ENCODE measurements at regions not wholly inside any gene's neighbourhood (a gene's known extent, or its start where the extent isn't known, plus 50 kb on each side); places are given as distances from the start of the nearest gene placed in this dataset.
A peak's percentile ranks its signal among the peaks of the same experiment; 100 is the strongest.

DNA sequence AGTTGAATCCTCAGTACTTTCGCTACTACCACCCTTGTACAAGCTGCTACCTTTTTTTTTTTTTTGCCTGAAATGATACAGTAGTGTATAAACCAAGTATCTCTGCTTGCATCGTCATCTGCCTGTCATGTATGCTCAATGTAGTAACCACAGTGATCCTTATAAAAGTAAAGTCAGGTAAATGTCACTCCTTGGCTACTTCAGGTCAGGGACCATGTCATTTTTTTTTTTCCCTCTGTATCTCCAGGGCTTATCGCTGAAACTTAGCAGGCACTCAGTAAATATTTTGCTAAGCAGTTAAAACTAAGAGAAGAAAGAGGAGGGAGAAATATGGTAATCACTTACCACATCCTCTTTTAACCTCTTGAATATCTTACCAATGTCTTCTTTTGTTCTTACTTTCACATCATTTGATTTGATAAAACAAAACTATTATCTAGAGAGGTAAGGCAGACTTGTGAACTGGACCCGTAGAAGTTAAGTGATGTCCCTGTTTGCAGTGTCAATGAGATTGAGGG is 96.8 kb upstream of the KLF12 start:
- no peak for DNase-seq (ENCODE audit: low read depth)

DNA sequence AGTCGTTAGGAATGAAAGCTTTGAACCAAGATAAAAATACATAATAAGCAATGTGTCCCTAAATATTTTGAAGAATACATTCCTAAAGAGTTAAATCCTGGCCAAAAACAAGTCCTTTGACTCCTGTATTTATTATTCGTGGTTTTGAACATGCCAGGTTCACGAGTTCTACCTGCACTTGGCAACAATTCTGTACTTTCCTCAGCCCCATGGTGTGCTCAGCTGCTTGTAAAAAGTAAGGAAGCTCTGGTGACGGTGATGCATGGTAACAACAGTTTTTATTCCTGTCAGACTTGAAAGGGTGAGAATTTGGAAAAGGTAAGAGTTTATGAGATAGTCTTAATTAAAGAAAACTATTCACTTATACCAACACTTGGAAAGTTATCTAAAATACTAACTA is 95.0 kb upstream of the KLF12 start:
- no peak for DNase-seq (ENCODE audit: low read depth)

DNA sequence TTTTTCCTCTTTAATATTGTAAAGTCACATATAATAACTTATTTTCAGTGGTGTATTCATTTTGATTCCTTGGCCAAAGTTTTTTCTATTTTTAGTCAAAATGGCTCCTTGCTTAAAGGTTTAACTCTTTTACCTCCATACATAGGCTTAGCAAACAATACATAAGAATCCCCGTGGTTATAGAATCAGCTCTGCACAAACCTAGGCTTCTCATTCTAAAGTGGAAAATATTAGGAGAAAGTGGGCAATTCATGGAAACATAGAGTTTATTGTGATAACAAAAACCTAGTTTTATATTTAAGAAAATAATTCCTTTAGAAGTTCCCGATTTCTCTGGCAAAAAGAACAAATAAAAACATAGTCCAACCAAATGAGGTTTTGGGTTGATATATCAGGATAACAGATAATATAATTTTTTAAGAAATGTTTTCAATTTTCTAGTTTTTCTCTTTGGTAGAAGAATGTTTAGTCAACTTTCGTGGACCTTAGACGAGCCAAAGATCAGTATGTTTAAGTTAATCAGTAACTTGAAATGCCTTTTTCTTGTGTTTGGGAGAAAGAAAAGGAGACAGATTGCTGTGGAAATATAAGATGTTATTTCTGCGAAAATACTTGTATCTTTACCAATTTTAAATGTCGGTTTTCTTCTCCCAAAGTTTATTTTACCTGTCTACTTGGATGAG is 93.4 kb upstream of the KLF12 start:
- no peak for DNase-seq (ENCODE audit: low read depth)

DNA sequence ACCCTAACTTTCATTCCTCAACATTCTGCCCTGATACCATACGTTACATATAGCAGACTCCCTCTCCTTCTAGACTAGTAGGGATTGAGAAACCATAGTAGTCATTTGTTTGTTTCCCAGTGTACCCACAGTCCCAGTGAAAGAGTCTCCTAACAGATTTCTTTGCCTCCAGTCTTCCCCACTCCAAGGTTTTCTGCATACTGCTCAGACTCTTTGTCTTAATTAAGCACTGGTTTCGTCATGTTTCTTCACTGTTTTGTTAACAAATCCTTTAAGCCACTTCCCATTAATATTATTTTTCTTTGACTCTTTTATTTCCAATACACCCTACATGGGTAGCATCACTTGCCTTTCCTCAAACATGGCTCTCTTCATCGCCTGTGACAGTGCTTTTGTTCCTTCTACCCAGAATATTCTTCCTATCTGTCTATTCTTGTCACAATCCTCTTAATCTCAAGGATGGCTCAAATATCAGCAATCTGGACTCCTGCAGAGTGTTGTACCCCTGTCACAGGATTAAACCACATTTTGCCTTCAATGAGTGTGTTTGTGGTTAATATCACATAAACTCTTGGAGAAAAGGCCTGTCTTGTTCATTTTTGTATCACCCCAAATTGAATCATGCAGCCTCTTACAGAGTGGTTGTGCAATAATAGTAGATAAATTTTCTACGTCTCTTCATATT is 92.7 kb upstream of the KLF12 start:
- no peak for DNase-seq (ENCODE audit: low read depth)

DNA sequence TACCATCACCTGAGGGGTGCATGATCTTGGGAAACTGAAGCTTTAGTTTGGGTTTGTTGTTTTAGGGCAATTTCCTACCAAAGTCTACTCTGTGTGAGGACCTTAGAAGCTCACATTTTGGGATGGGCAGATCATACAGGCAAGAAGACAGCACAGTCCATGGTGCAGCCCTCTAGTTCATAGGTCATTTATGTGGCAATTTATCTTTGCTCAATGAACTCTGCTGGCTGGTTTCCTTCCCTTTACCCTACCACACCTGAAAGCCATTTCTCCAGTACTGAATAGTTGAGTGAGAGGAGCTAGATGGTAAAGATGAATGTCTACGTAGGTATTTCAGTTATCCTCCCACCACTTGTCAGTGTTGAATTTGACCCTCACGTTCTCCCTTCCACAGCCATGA is 87.5 kb upstream of the KLF12 start:
- no peak for DNase-seq (ENCODE audit: low read depth)

DNA sequence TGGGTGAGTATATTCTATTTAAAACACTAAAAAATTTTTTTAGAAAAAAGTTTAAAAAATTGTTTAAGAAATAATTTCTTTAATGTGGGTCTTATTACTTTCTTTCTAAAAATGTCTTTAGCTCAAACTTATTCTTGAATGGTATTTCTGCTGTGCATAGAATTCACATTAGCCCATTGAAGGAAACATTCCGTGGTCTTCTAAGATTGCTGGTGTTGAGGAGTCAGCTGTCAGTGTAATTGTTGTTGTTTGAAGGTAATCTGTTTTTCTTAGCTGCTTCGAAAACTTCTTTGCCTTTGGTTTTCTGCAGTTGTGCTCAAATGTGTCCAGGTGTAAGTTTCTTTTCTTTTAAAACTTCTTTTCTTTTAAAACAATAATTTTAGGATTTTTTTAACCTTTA is 85.4 kb upstream of the KLF12 start:
- no peak for DNase-seq (ENCODE audit: low read depth)

DNA sequence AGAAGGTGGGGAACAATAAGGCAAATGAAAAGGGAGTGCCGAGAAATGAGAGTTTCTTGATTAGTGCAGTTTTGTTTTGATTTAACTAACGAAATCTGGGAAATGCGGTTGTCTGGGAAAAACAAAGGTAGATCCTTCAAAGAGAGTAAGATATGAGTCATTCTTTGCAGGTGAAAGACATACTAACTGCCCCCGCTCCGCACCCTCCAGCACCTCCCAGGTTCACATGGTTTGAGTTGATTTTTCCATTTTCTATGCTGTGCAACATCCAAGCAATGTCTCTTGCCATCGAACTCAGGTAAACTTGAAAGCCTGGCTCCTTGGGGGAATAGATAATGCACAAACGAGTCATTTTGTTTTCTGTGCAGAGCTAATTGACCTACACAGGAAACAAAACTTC is 84.1 kb upstream of the KLF12 start:
- DNase-seq (ENCODE audit: low read depth) = no peak

DNA sequence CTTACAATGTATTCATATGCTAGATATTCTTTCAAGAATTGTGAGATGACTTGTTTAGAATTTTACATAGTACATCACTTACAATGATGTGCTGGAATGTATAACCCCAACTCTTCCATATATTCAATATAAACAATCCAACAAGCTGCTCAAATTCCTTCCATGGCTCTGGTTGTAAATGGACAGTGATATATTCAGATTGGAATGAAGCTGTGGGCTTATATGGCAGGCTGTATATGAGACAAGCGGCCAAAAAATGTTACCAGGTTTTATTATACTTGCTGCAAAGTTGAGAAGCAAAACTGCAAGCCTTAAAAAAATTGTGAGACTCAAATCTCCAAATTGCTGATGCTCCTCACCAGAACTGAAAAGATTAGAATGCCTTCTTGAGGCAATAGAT is 83.6 kb upstream of the KLF12 start:
- peak; percentile 69 for DNase-seq (ENCODE audit: low read depth)

DNA sequence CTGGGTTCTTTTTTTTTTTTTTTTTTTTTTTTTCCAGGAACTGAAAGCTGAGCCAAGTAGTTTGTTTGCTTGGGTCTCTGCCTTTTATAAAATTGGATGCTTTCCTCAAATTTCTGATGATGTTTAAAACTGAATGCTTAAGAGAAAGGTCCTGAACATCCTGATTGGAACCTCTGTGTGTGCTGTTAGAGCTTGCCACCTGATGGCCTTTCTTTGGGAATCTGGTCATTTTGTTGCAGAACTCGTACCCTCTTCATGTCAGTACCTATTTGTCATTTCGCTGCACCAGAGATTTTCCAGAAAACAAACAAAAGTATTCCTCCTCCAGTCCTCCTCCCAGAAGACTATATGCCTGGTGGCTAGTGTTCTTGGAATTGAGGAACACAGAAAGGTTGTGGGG is 81.2 kb upstream of the KLF12 start:
- no peak for DNase-seq (ENCODE audit: low read depth)

DNA sequence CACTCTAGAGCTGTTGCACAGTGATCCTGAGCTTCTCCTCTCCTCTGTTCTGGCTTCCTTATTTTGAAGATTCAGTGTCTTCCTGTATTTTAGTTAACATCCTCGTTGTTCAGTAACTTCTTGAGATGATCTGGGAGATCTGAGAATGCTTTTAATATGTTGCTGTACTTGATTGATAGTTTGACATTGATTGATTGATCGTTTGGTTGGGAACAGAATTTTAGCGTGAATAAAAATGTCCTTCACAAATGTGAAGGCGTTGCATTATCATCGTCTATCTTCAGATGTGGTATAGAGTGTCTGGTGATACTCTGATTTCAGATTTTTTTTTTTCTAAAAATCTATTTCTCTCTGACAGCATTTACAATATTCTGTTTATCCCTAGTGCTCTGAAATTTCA is 80.1 kb upstream of the KLF12 start:
- no peak for DNase-seq (ENCODE audit: low read depth)

DNA sequence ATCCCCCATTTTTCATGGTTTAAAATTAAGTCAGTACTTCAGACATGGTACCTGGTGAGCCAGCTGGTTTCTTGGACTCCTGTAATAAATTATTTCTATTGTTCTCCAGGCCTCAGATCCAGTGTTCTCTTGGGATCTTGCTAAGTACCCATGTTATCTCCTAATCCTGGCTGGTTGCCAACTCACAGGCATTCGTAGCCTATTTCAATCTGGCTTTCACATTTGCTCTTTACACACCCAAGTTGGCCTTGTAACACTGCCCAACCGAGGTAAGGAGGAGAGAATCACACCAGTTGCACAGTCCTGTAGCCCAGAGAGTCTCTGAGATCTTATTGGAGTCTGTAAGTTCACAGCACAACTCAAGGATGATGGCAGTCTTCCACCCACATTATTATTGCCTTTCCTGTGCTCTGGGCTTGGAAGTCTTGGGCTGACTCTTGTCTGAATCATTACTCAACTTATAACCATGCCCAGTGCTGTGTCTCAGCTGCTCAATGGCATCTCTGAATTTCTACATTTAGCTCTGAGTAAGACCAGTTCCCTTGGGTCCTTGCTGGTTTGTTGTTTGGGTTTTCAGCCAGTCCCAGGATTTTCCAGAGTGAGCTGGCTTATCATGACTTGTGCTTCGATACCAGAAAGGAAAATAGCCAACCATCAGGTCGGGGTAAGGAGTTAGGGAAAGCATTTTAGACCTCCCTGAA is 76.6 kb upstream of the KLF12 start:
- peak; percentile 97 for DNase-seq (ENCODE audit: low read depth)

DNA sequence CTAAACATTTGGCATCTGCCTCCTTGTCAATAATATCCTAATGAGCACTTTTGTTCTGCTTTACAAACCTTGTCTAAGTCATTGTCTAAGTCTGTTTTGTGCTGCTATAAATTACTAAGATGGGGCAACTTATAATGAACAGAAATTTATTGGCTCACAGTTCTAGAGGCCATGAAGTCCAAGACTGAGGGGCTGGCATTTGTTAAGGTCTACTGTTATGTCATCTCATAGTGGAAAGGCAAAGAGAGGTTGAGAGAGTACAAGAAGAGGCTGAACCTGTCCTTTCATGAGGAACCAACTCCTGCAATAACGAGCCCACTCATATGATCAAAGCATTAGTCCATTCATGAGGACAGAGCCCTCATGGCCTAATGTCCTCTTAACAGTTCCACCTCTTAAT is 72.7 kb upstream of the KLF12 start:
- DNase-seq (ENCODE audit: low read depth) = no peak

DNA sequence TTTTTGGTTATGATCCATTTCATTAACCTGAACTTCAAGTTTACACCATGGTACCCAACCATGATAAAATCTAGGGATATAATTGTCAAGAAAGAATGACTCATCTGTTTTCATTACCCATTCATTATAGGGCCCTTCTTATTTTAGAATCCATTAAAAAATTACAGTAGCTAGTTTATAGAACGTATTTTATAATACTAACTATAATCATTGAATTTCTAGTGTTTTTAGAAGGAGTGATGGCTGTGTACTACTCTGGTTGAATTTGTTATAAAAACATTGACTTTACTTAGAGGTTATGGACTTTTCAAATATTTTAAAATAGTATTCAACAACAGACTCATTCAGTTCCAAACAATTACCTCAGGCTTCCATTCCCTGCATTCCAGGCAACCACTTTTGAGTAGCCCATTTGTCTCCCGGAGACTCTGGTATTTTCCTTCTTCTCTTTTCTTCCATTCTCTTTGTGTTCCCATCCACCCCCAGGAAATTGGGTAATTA is 71.9 kb upstream of the KLF12 start:
- peak; percentile 74 for DNase-seq (ENCODE audit: low read depth)

DNA sequence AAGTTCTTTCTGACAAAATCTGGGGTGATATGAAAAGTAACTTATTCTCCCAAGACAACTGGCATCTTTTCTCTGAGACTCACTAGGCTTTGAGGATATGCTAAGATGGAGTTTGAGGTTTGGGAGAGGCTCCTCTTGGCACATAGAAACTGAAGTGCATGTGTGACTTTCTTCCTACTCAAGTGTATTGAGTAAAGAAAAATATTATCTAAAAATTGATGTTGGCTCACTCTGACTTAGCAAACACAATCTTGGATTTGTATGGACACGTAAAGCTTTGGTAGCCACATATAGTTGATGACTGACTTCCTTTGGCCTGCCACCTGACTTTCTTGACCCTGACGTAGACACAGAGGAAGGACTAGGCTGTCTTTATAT is 71.1 kb upstream of the KLF12 start:
- DNase-seq (ENCODE audit: low read depth) = no peak

DNA sequence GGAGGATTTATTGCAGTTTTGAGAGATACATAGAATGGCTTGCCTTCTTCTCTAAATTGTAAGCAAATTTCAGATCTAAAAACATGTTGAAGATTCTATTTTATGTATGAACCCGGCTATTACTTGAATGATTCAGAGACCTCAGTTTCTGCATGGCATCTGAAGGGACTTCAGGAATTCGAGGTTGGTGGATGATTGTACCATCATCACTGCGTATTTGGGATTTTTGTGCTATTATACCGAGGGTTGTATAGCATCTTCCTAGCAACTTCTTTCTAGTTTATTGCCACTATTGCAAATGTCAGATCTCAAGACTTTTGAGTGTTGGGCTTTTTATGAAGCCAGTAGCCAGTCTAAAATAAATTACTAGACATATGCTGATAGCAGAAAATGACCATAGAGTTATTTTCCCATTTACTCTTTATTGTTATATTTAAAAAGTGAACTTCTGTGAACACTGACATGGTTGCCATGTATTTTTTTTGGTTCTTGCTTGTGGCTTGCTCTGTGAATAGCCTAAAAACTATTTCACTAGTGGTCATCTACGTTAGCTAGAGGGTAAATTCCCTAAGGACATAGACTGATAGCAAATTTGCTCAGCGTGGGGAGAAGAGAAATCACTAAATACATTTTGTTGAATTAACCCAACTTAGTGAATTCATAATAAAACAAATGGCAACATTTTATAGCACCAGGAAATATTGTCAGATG is 70.6 kb upstream of the KLF12 start:
- DNase-seq (ENCODE audit: low read depth) = no peak

DNA sequence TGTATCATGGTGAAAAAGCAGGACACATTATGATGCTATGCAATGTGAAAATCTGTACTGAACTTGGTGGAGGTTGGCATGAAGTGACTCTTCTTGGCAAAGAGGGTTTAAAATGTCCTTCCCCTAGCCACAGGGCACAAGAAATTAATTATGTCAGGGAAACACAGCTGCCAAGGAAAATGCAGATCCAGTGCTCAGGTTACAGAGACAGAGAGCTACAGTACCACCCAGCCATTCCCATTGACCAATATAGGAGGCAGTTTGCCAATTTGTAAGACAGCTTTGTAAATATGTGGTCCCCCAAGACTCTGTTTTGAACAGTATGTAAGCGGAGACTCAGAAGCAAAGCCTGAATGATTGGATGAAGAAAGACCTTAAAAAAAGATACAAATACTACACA is 69.4 kb upstream of the KLF12 start:
- DNase-seq (ENCODE audit: low read depth) = peak; percentile 100

DNA sequence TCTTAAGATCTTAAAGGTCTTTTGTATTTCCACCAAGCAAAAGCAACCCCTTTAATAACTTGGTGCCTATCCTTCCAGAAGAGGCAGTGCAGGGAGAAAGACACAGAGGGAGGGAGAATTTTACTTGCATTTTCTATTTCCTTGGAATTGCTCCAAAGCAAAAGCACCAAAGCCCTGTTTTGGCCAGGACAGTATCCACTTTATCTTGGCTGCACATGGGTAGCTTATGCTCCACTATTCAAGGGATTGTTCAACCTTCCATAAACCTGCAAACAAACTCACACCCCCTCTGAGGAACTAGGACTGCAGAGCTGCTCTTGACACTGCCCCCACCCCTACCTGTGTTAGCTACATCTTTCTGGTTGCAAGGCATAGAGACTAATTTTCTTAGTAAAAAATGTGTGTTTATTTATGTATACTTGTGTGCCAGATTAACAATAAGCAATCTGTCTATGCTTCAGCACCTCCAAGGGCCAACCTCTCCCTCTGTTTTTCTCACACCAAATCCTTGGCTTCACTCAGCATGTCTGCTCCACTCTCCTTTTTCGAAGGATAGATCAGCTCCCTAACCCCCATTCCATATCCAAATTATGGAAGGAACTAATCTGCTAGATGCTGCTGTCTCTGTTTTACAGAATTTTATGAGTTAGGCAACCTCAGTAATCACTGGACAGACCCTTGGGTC is 68.1 kb upstream of the KLF12 start:
- no peak for DNase-seq (ENCODE audit: low read depth)

DNA sequence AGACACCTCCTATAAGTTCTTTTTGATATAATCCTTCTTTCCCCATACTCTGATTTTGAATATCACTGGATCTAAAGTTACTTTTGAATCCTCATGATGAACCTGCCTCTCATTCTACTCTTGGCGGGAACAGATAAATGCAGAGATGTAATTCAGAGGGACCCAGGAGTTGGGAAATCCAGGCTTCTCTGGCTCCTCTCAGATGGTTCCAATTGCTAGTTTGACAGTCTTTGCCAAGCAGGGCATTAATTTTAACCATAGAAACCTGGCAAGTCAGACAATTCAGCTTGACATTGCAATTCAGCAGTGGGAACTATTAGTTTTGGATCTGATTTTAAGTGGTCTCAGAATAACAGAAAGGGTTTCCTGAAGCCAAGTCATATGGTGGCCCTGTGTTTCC is 67.3 kb upstream of the KLF12 start:
- DNase-seq (ENCODE audit: low read depth) = peak; percentile 63

DNA sequence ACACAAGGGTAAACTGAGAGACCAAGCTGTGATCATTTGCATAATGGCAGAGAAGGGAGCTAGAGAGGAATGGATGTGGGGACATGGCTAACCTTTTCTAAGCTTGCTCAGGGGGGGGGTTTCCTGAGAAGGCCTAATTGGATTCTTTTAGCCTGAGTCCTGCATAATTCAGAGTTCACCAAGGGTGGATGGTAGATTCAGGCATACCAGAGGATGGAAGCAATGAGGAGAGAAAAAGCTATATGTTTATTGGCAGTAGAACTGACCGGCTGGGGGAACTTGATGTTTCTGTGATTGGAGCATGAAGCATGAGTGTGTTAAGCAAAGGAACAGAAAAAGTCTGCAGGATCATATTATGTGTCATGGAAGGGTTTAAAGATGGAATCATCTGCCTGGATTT is 65.9 kb upstream of the KLF12 start:
- no peak for DNase-seq (ENCODE audit: low read depth)

DNA sequence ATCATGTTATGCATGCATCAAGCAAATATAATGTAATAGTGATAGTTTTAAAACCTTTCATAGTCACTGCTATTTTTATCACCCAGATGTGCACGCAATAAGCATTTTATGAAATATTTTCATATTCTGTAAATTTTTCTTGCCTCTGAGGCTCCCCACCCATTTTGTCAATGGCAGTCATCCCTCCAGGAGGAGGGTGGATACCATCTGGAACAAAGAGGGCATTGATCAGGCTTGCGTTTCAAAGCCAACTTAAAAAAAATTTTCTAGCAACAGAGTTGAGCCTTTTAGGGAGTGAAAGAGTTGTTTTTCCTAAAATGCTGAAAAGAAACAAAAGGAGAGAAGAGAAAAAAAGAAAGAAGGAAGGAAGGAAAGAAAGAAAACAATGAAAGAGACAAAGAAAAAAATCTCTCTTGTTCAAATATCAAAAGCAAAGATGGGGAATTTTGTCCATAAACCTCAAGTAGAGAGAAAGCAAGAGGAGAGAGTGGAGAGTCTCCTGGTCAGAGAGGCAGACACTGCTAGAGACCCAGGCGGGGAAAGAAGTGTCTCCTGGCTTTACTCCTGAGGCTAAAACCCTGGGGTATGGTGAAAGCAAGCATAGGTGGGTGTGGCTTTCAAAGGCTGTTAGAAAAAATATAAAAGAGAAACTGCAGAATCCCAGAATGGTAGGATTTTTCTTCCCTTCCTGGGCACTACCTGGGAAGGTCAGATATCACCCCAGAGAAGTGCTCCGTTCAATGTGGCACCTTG is 63.6 kb upstream of the KLF12 start:
- DNase-seq (ENCODE audit: low read depth) = no peak

DNA sequence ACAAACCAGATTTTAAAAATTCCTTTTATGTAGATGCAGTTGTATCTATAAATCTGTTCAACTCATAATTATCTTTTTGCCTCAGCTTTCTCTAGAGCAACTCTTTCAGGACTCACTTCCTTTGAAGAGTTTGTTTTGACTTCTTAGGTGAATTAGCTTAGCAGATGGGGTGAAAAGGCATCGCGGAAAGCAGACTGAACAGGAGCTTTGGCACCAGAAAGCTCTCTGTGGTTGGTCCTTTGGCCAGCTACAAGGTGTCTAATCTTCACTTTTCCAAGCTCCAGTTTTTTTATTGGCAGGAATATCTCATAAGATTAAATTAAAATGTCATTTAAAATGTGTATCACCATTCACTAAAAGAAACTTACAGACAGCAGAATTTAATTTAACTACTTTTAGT is 60.6 kb upstream of the KLF12 start:
- DNase-seq (ENCODE audit: low read depth) = no peak
